Loucy (cell line): ENCODE measurements at regions not wholly inside any gene's neighbourhood (a gene's known extent, or its start where the extent isn't known, plus 50 kb on each side); places are given as distances from the start of the nearest gene placed in this dataset.

Experiments used
- EZH2phosphoT487 ChIP-seq: fragments of 200-600 bp; IDR thresholded peaks from 2 replicates; pipeline ENCODE4 v1.6.1; 2018; ENCODE audit warnings: antibody characterized with exemption, mild to moderate bottlenecking, moderate library complexity, borderline replicate concordance
- TF ChIP-seq, protein P1 (sequence below): fragments of 200-600 bp; sonication (generic); conservative IDR thresholded peaks from 2 replicates; pipeline ENCODE4 v1.5.1; 2014; ENCODE audit warnings: mild to moderate bottlenecking, antibody characterized with exemption, low read length

DNA sequence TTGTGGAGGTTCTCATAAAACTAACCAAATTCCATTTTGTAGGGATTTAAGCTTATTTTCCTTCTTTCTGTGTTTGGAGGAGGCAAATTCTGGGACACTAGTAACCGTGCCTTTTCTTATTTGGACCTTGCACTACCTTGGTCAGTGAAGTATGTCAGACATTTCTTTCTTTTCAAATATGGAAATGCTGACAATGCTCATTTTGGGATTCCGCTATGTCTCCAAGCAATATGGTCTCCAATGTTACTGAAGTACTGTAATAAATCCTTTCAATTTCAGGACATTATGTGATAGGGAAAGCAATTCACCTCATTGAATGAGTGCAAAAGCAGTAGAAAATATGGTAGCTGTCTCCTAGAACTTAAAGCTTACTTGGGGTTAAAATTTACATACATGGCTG lies 372.3 kb downstream of the HLX start:
- TF ChIP-seq, protein P1, sequence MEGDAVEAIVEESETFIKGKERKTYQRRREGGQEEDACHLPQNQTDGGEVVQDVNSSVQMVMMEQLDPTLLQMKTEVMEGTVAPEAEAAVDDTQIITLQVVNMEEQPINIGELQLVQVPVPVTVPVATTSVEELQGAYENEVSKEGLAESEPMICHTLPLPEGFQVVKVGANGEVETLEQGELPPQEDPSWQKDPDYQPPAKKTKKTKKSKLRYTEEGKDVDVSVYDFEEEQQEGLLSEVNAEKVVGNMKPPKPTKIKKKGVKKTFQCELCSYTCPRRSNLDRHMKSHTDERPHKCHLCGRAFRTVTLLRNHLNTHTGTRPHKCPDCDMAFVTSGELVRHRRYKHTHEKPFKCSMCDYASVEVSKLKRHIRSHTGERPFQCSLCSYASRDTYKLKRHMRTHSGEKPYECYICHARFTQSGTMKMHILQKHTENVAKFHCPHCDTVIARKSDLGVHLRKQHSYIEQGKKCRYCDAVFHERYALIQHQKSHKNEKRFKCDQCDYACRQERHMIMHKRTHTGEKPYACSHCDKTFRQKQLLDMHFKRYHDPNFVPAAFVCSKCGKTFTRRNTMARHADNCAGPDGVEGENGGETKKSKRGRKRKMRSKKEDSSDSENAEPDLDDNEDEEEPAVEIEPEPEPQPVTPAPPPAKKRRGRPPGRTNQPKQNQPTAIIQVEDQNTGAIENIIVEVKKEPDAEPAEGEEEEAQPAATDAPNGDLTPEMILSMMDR = no peak
- no peak for TF ChIP-seq EZH2phosphoT487
